ENCODE measurements at regions not wholly inside any gene's neighbourhood (a gene's known extent, or its start where the extent isn't known, plus 50 kb on each side); places are given as distances from the start of the nearest gene placed in this dataset.

GRCh38 chr4:119752936-119753335, 124.3 kb upstream of the PDE5A start:
- Histone ChIP-seq H3K27me3 (no peaks in the 10 kb centered on the region), H3K27ac (no peak overlapping the region), H3K36me3 (no peaks in the 10 kb centered on the region), H3K4me1 (peaks cover 0 to 31% (median 4%) of the 10 kb centered on the region in 3 donors), H3K4me3 (no peak overlapping the region), H3K9me3 (no peaks in the 10 kb centered on the region)
- no peak for ATAC-seq
- TF ChIP-seq POLR2AphosphoS5 (IDR thresholded peaks at IDR 0.05): no peak
- TF ChIP-seq EP300 (IDR thresholded peaks at IDR 0.05): no peak
- TF ChIP-seq, protein P1, sequence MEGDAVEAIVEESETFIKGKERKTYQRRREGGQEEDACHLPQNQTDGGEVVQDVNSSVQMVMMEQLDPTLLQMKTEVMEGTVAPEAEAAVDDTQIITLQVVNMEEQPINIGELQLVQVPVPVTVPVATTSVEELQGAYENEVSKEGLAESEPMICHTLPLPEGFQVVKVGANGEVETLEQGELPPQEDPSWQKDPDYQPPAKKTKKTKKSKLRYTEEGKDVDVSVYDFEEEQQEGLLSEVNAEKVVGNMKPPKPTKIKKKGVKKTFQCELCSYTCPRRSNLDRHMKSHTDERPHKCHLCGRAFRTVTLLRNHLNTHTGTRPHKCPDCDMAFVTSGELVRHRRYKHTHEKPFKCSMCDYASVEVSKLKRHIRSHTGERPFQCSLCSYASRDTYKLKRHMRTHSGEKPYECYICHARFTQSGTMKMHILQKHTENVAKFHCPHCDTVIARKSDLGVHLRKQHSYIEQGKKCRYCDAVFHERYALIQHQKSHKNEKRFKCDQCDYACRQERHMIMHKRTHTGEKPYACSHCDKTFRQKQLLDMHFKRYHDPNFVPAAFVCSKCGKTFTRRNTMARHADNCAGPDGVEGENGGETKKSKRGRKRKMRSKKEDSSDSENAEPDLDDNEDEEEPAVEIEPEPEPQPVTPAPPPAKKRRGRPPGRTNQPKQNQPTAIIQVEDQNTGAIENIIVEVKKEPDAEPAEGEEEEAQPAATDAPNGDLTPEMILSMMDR (IDR thresholded peaks at IDR 0.05): no peak
- 96 to 98% methylated on average over 2 of the region's 2 CpGs for WGBS, 2 donors (ENCODE audit: low coverage in 1 of 2)

- Histone ChIP-seq H3K27me3 (no peaks in the 10 kb centered on the region), H3K36me3 (no peaks in the 10 kb centered on the region), H3K27ac (peak overlapping the region; percentile 25 to 67 (median 65)), H3K4me3 (no peak overlapping the region), H3K9me3 (no peaks in the 10 kb centered on the region), H3K4me1 (peaks cover 0 to 29% (median 4%) of the 10 kb centered on the region in 3 donors)
- ATAC-seq: peak; percentile 10
- no peak for TF ChIP-seq POLR2A (IDR thresholded peaks at IDR 0.05)
- no peak for TF ChIP-seq POLR2AphosphoS5 (IDR thresholded peaks at IDR 0.05)
- 8 to 32% methylated on average over 1 of the region's 1 CpG for WGBS, 2 donors (ENCODE audit: low coverage in 1 of 2)
These were observed 122.2 kb upstream of the PDE5A start for GRCh38 chr4:119750771-119751170.

DNA sequence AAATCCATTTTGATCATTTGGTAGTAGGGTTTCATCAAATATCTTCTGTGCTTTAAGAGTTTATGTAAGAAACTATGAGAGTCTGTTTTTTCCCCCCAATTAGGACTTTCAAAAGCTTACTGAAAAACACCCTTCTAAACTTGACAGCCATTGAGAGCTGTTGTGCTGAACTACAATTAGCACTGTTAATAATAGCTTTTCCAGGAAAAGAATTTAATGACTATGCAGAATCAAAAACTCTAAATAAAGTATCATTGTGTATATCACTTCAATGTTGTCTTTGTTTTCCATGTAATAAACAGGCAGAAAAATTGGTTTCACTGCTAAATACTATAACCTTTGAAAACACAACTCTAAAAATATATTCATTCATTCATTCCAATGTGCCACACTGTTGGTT, 121.4 kb upstream of the PDE5A start:
- no peak overlapping the region for H3K4me3 ChIP-seq
- no peaks in the 10 kb centered on the region for H3K9me3 ChIP-seq
- no peaks in the 10 kb centered on the region for H3K27me3 ChIP-seq
- H3K4me1 ChIP-seq: peaks cover 0 to 26% (median 4%) of the 10 kb centered on the region in 3 donors
- H3K27ac ChIP-seq: peak overlapping the region; percentile 25 to 67 (median 65)
- TF ChIP-seq, protein P1 (IDR thresholded peaks at IDR 0.05): no peak
- TF ChIP-seq EP300 (IDR thresholded peaks at IDR 0.05) (no peak), POLR2AphosphoS5 (IDR thresholded peaks at IDR 0.05) (no peak)
- H3K36me3 ChIP-seq: no peaks in the 10 kb centered on the region
- no peak for ATAC-seq

- H3K4me3 ChIP-seq: no peak overlapping the region
- H3K27me3 ChIP-seq: no peaks in the 10 kb centered on the region
- no peak for ATAC-seq
- H3K36me3 ChIP-seq: no peaks in the 10 kb centered on the region
- H3K9me3 ChIP-seq: no peaks in the 10 kb centered on the region
- H3K4me1 ChIP-seq: peaks cover 0 to 28% (median 4%) of the 10 kb centered on the region in 3 donors
- no peak for TF ChIP-seq EP300 (IDR thresholded peaks at IDR 0.05)
- peak overlapping the region in 3 of 4 donors; percentile 38 to 66 (median 45) for H3K27ac ChIP-seq
- WGBS, 2 donors (ENCODE audit: low coverage in 1 of 2): 12 to 29% methylated on average over 2 of the region's 2 CpGs
These were observed 120.2 kb upstream of the PDE5A start for GRCh38 chr4:119748853-119749252.

DNA sequence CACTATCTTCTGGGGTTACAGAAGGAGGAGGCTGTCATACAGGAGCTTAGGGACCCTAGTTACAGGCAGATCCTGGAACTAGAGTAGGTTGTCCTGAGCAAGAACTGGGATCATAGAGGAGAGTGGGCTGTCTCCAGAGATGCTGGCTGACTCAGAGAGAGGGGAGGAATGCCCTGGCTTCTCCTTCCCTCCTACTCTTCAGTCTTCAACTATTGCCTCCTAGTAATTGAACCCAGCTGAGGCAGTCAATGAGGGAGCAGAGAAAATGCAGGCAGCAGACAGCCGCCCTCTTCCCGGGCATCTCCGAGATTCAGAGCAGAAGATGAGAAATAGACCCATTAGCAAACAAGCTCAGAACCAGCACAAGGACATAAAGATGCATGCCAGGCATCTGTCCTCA, 118.3 kb upstream of the PDE5A start:
- ATAC-seq: no peak

DNA sequence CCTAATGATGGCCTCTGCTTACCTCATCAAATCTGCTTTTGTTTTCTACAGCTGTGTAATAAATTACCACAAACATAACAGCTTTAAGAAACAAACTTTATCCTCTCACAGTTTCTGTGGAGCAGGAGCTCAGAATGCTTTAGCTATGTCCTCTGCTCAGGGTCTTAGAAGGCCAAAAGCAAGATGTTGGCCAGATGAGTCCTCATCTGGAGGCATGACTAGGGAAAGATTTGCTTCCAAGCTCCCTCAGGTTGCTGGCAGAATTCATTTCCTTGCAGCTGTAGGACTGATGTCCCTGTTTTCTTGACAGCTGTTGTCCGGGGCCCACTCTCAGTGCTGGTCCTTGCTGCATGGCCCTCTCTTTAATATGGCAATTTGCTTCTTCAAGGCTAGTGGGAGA, 116.7 kb upstream of the PDE5A start:
- Histone ChIP-seq H3K27me3 (no peaks in the 10 kb centered on the region), H3K27ac (no peak overlapping the region), H3K4me3 (no peak overlapping the region), H3K9me3 (no peaks in the 10 kb centered on the region), H3K36me3 (no peaks in the 10 kb centered on the region), H3K4me1 (peaks cover 0 to 45% (median 3%) of the 10 kb centered on the region in 3 donors)
- no peak for ATAC-seq
- 60 to 78% methylated on average over 1 of the region's 1 CpG for WGBS, 2 donors (ENCODE audit: low coverage in 1 of 2)
- TF ChIP-seq POLR2A (IDR thresholded peaks at IDR 0.05) (no peak), POLR2AphosphoS5 (IDR thresholded peaks at IDR 0.05) (no peak), EP300 (IDR thresholded peaks at IDR 0.05) (no peak)

More for the DNA sequence above, 118.3 kb upstream of the PDE5A start:
- Histone ChIP-seq H3K36me3 (no peaks in the 10 kb centered on the region), H3K27ac (no peak overlapping the region), H3K4me3 (no peak overlapping the region), H3K27me3 (no peaks in the 10 kb centered on the region), H3K4me1 (peaks cover 0 to 47% (median 4%) of the 10 kb centered on the region in 3 donors), H3K9me3 (no peaks in the 10 kb centered on the region)
- no peak for TF ChIP-seq POLR2A (IDR thresholded peaks at IDR 0.05)
- TF ChIP-seq POLR2AphosphoS5 (IDR thresholded peaks at IDR 0.05): no peak
- TF ChIP-seq, protein P1 (IDR thresholded peaks at IDR 0.05): no peak
- TF ChIP-seq EP300 (IDR thresholded peaks at IDR 0.05): no peak
- WGBS, 2 donors (ENCODE audit: low coverage in 1 of 2): no CpG with 5 or more reads among the region's 3 CpGs

All from gastroesophageal sphincter (tissue), 4 donors.